ENCODE measurements at regions not wholly inside any gene's neighbourhood (a gene's known extent, or its start where the extent isn't known, plus 50 kb on each side); places are given as distances from the start of the nearest gene placed in this dataset.

- Histone ChIP-seq H3K4me3 (no peak overlapping the region), H3K4me1 (no peaks in the 10 kb centered on the region), H3K36me3 (no peaks in the 10 kb centered on the region), H3K9me3 (no peaks in the 10 kb centered on the region), H3K27ac (no peak overlapping the region), H3K27me3 (no peaks in the 10 kb centered on the region)
- TF ChIP-seq POLR2A (IDR thresholded peaks at IDR 0.05) (no peak), EP300 (IDR thresholded peaks at IDR 0.05) (no peak), CTCF (IDR thresholded peaks at IDR 0.05) (no peak), POLR2AphosphoS5 (IDR thresholded peaks at IDR 0.05) (no peak)
- intact Hi-C loops (cut with DNase I): no loop called here
- 74 to 95% methylated on average over 3 of the region's 3 CpGs for WGBS, 2 donors
- DNase-seq: no peak
These were observed 70.0 kb upstream of the ALDH1A3 start for GRCh38 chr15:100809587-100809986.

GRCh38 chr15:100810229-100810628 is 69.4 kb upstream of the ALDH1A3 start:
- H3K27me3 ChIP-seq: no peaks in the 10 kb centered on the region
- WGBS, 2 donors: 93 to 94% methylated on average over 2 of the region's 2 CpGs
- no peak for DNase-seq
- no peak for TF ChIP-seq POLR2AphosphoS5 (IDR thresholded peaks at IDR 0.05)
- TF ChIP-seq EP300 (IDR thresholded peaks at IDR 0.05): no peak
- no peak for TF ChIP-seq CTCF (IDR thresholded peaks at IDR 0.05)
- no peak for TF ChIP-seq POLR2A (IDR thresholded peaks at IDR 0.05)
- no peaks in the 10 kb centered on the region for H3K9me3 ChIP-seq
- H3K4me1 ChIP-seq: no peaks in the 10 kb centered on the region
- H3K36me3 ChIP-seq: no peaks in the 10 kb centered on the region
- intact Hi-C loops (cut with DNase I): no loop called here
- H3K27ac ChIP-seq: no peak overlapping the region
- no peak overlapping the region for H3K4me3 ChIP-seq

GRCh38 chr15:100810831-100811230 is 68.8 kb upstream of the ALDH1A3 start:
- Histone ChIP-seq H3K4me1 (no peaks in the 10 kb centered on the region), H3K4me3 (no peak overlapping the region), H3K9me3 (peaks cover 0 to 4% (median under 1%) of the 10 kb centered on the region in 4 donors), H3K27ac (no peak overlapping the region), H3K27me3 (no peaks in the 10 kb centered on the region), H3K36me3 (no peaks in the 10 kb centered on the region)
- TF ChIP-seq POLR2AphosphoS5 (IDR thresholded peaks at IDR 0.05): no peak
- no peak for TF ChIP-seq CTCF (IDR thresholded peaks at IDR 0.05)
- TF ChIP-seq EP300 (IDR thresholded peaks at IDR 0.05): no peak
- TF ChIP-seq POLR2A (IDR thresholded peaks at IDR 0.05): no peak
- WGBS, 2 donors: 96 to 99% methylated on average over 2 of the region's 2 CpGs
- intact Hi-C loops (cut with DNase I): no loop called here
- DNase-seq: no peak

GRCh38 chr15:100812802-100813201 is 66.8 kb upstream of the ALDH1A3 start:
- H3K27ac ChIP-seq: no peak overlapping the region
- TF ChIP-seq POLR2A (IDR thresholded peaks at IDR 0.05) (no peak), POLR2AphosphoS5 (IDR thresholded peaks at IDR 0.05) (no peak), CTCF (IDR thresholded peaks at IDR 0.05) (no peak), EP300 (IDR thresholded peaks at IDR 0.05) (no peak)
- H3K27me3 ChIP-seq: no peaks in the 10 kb centered on the region
- H3K4me1 ChIP-seq: no peaks in the 10 kb centered on the region
- no peaks in the 10 kb centered on the region for H3K36me3 ChIP-seq
- WGBS, 2 donors: 78 to 82% methylated on average over 2 of the region's 2 CpGs
- H3K9me3 ChIP-seq: peaks cover 0 to 6% (median 2%) of the 10 kb centered on the region in 4 donors
- intact Hi-C loops (cut with DNase I): no loop called here
- no peak for DNase-seq
- no peak overlapping the region for H3K4me3 ChIP-seq

- DNase-seq: no peak
- Histone ChIP-seq H3K4me1 (no peaks in the 10 kb centered on the region), H3K36me3 (no peaks in the 10 kb centered on the region), H3K4me3 (no peak overlapping the region), H3K27ac (no peak overlapping the region), H3K9me3 (peaks cover 0 to 7% (median 3%) of the 10 kb centered on the region in 4 donors), H3K27me3 (no peaks in the 10 kb centered on the region)
- no peak for TF ChIP-seq POLR2AphosphoS5 (IDR thresholded peaks at IDR 0.05)
- TF ChIP-seq POLR2A (IDR thresholded peaks at IDR 0.05): no peak
- TF ChIP-seq CTCF (IDR thresholded peaks at IDR 0.05): no peak
- no peak for TF ChIP-seq EP300 (IDR thresholded peaks at IDR 0.05)
- 42 to 55% methylated on average over 3 of the region's 3 CpGs for WGBS, 2 donors
- intact Hi-C loops (cut with DNase I): no loop called here
These were observed 60.7 kb upstream of the ALDH1A3 start for GRCh38 chr15:100818927-100819326.

Measured in sigmoid colon (tissue), 6 donors.